H1 (cell line): ENCODE measurements at regions not wholly inside any gene's neighbourhood (a gene's known extent, or its start where the extent isn't known, plus 50 kb on each side); places are given as distances from the start of the nearest gene placed in this dataset.

Source experiments
- CTCF ChIA-PET: fragments of 300-600 bp; sonication (Branson Sonifier 250); formaldehyde crosslinking; loops from one replicate; lab custom pipeline; 2021; ENCODE audit not compliant: partially characterized antibody; lab: Charles Lee
- POLR2A ChIA-PET: fragments of 300-600 bp; sonication (Branson Sonifier 250); formaldehyde crosslinking; loops from one replicate; lab custom pipeline; 2021; ENCODE audit warnings: inconsistent platforms; ENCODE audit not compliant: partially characterized antibody; lab: Charles Lee
- DNase-seq, 2 experiments: peaks; one replicate each; pipeline versions ENCODE4 v3.0.0 to v3.0.0-alpha.2; 2010 to 2022; ENCODE audit warnings: low spot score in 2 of 2, low read depth in 1 of 2, mixed read lengths in 1 of 2
- FAIRE-seq: peaks from 2 replicates; lab custom pipeline; 2011; peaks lifted over from hg19 to GRCh38; lab: Jason Lieb, UNC
- H2AFZ ChIP-seq: 2 replicates; pipeline ENCODE4 v1.8.1; 2012; ENCODE audit warnings: low read length, inconsistent platforms
- H2AK5ac ChIP-seq: 2 replicates; pipeline ENCODE4 v1.6.1; 2013; ENCODE audit warnings: low read depth, low read length
- H2BK120ac ChIP-seq: replicated peaks from 2 replicates; pipeline ENCODE3; 2013; ENCODE audit warnings: low read depth, low read length, inconsistent platforms
- H2BK12ac ChIP-seq: 2 replicates; pipeline ENCODE4 v1.6.1; 2013; ENCODE audit warnings: low read depth, low read length
- H2BK15ac ChIP-seq: 2 replicates; pipeline ENCODE4 v1.6.1; 2013; ENCODE audit warnings: low read length
- H2BK20ac ChIP-seq: 2 replicates; pipeline ENCODE4 v1.6.1; 2013; ENCODE audit warnings: low read length
- H2BK5ac ChIP-seq: 2 replicates; pipeline ENCODE4 v1.6.1; 2013; ENCODE audit warnings: low read depth, low read length
- H3K14ac ChIP-seq: 2 replicates; pipeline ENCODE4 v1.6.1; 2013; ENCODE audit warnings: inconsistent platforms; ENCODE audit not compliant: insufficient read length
- H3K18ac ChIP-seq: 2 replicates; pipeline ENCODE4 v1.6.1; 2013; ENCODE audit warnings: low read length; ENCODE audit errors: extremely low read depth
- H3K23ac ChIP-seq: 2 replicates; pipeline ENCODE4 v1.6.1; 2013; ENCODE audit warnings: inconsistent platforms; ENCODE audit not compliant: insufficient read length
- H3K23me2 ChIP-seq: 2 replicates; pipeline ENCODE4 v1.6.1; 2013; ENCODE audit warnings: low read depth, low read length
- H3K27ac ChIP-seq: 2 replicates; pipeline ENCODE4 v1.6.1; 2011; ENCODE audit warnings: low read depth, low read length, inconsistent platforms
- H3K27me3 ChIP-seq, 4 experiments: replicated peaks in 1 of 4; 1 replicate in 1 of 4; 2 replicates in 3 of 4; pipeline versions ENCODE4 v1.6.1 to v1.8.1; 2011 to 2013; ENCODE audit warnings: low read length in 3 of 4, mild to moderate bottlenecking in 3 of 4, inconsistent platforms in 2 of 4, mixed read lengths in 2 of 4, moderate library complexity in 1 of 4; ENCODE audit not compliant: control insufficient read depth in 3 of 4, insufficient read depth in 3 of 4; ENCODE audit errors: extremely low read depth in 1 of 4
- H3K36me3 ChIP-seq, 4 experiments: 2 replicates each; pipeline versions ENCODE4 v1.6.1 to v1.8.1; 2011 to 2013; ENCODE audit warnings: mild to moderate bottlenecking in 4 of 4, low read length in 3 of 4, moderate library complexity in 2 of 4, control low read depth in 1 of 4, inconsistent platforms in 1 of 4; ENCODE audit not compliant: insufficient read depth in 4 of 4, control insufficient read depth in 2 of 4
- H3K4ac ChIP-seq: replicated peaks from 2 replicates; pipeline ENCODE3; 2013; ENCODE audit warnings: low read length, low read depth, mixed read lengths, inconsistent platforms; ENCODE audit not compliant: insufficient read length
- H3K4me1 ChIP-seq, 4 experiments: replicated peaks in 1 of 4; 1 replicate in 1 of 4; 2 replicates in 3 of 4; pipeline versions ENCODE4 v1.6.1 to v1.8.1; 2011 to 2013; ENCODE audit warnings: low read length in 3 of 4, inconsistent platforms in 2 of 4, mixed read lengths in 1 of 4; ENCODE audit not compliant: insufficient read depth in 4 of 4, control insufficient read depth in 3 of 4
- H3K4me2 ChIP-seq, 2 experiments: 2 replicates each; pipeline versions ENCODE4 v1.6.1 to v1.8.1; 2011 to 2013; ENCODE audit warnings: low read depth in 2 of 2, low read length in 2 of 2, control low read depth in 1 of 2, inconsistent platforms in 1 of 2, mild to moderate bottlenecking in 1 of 2; ENCODE audit not compliant: insufficient read depth in 1 of 2
- H3K4me3 ChIP-seq, 4 experiments: fragments of 200-600, 300-600 bp in 1 of 4; sonication (generic), shearing (Covaris generic), sonication (Bioruptor Twin) in 1 of 4; 2 replicates each; pipeline versions ENCODE4 v1.5.1 to v1.8.1; 2011 to 2016; ENCODE audit warnings: low read length in 4 of 4, low read depth in 3 of 4, control low read depth in 2 of 4, inconsistent platforms in 2 of 4, mild to moderate bottlenecking in 2 of 4, mixed read lengths in 1 of 4, moderate library complexity in 1 of 4; ENCODE audit not compliant: insufficient read depth in 2 of 4; ENCODE audit errors: extremely low read depth in 1 of 4
- H3K56ac ChIP-seq: replicated peaks from 2 replicates; pipeline ENCODE3; 2013; ENCODE audit warnings: low read depth, mild to moderate bottlenecking, mixed read lengths, low read length, inconsistent platforms; ENCODE audit not compliant: insufficient read length
- H3K79me1 ChIP-seq: 2 replicates; pipeline ENCODE4 v1.6.1; 2013; ENCODE audit warnings: low read depth, low read length, control low read depth
- H3K79me2 ChIP-seq, 2 experiments: 2 replicates each; pipeline versions ENCODE4 v1.6.1 to v1.8.1; 2012 to 2013; ENCODE audit warnings: low read length in 2 of 2, mild to moderate bottlenecking in 2 of 2, inconsistent platforms in 1 of 2; ENCODE audit not compliant: insufficient read depth in 2 of 2, control insufficient read depth in 1 of 2
- H3K9ac ChIP-seq, 4 experiments: replicated peaks in 1 of 4; 1 replicate in 1 of 4; 2 replicates in 3 of 4; pipeline versions ENCODE4 v1.6.1 to v1.8.1; 2011 to 2013; ENCODE audit warnings: low read depth in 3 of 4, low read length in 3 of 4, control low read depth in 2 of 4, mild to moderate bottlenecking in 2 of 4, moderate library complexity in 2 of 4, inconsistent platforms in 1 of 4; ENCODE audit errors: extremely low read depth in 1 of 4
- H3K9me3 ChIP-seq, 2 experiments: 2 replicates each; pipeline versions ENCODE4 v1.6.1 to v1.8.1; 2012 to 2013; ENCODE audit warnings: mild to moderate bottlenecking in 2 of 2, moderate library complexity in 2 of 2, control low read depth in 1 of 2, inconsistent platforms in 1 of 2, low read depth in 1 of 2, low read length in 1 of 2, mixed read lengths in 1 of 2; ENCODE audit not compliant: insufficient read depth in 2 of 2
- H4K20me1 ChIP-seq, 2 experiments: replicated peaks in 1 of 2; 2 replicates each; pipeline versions ENCODE3 to v1.8.1; 2011 to 2013; ENCODE audit warnings: inconsistent platforms in 2 of 2, low read length in 2 of 2, mild to moderate bottlenecking in 1 of 2; ENCODE audit not compliant: insufficient read depth in 2 of 2, control insufficient read depth in 1 of 2
- H4K5ac ChIP-seq: 2 replicates; pipeline ENCODE4 v1.6.1; 2013; ENCODE audit warnings: low read length, low read depth, mixed read lengths, inconsistent platforms; ENCODE audit not compliant: insufficient read length
- H4K8ac ChIP-seq: 2 replicates; pipeline ENCODE4 v1.8.0; 2013; ENCODE audit warnings: mild to moderate bottlenecking, moderate library complexity, low read length, inconsistent platforms; ENCODE audit not compliant: insufficient read depth; ENCODE audit errors: extremely low read depth
- H4K91ac ChIP-seq: replicated peaks from 2 replicates; pipeline ENCODE3; 2013; ENCODE audit warnings: low read length, mixed read lengths, inconsistent platforms; ENCODE audit not compliant: insufficient read length
- CBX5 ChIP-seq: fragments of 300-800, 300-1000 bp; sonication (generic); IDR thresholded peaks from 2 replicates; pipeline ENCODE4 v1.7.1; 2016; ENCODE audit warnings: antibody characterized with exemption, low read length, low read depth
- CHD1 ChIP-seq: IDR thresholded peaks from 2 replicates; pipeline ENCODE4 v1.6.1; 2012; ENCODE audit warnings: low read depth, low read length, improper control_type of control experiment
- NRF1 ChIP-seq: IDR thresholded peaks from 2 replicates; pipeline ENCODE4 v1.6.1; 2011; ENCODE audit warnings: mild to moderate bottlenecking, low read depth, low read length, improper control_type of control experiment
- WGBS, 2 experiments: shearing (Covaris generic) in 1 of 2; methylation state at CpG; one replicate each; pipeline versions ENCODE4 v1.1.6 to v1.1.7; 2013 to 2015; ENCODE audit warnings: low lambda C conversion rate in 2 of 2, mixed read lengths in 2 of 2, inconsistent platforms in 1 of 2, low coverage in 1 of 2, missing lambda C conversion rate in 1 of 2; ENCODE audit not compliant: insufficient replicate concordance in 2 of 2, insufficient coverage in 1 of 2, insufficient read length in 1 of 2; ENCODE audit errors: extremely low coverage in 1 of 2, missing lambda C conversion rate in 1 of 2; 5-methylcytosine and 5-hydroxymethylcytosine counted together
- TF ChIP-seq, protein P1 (sequence below): IDR thresholded peaks from 2 replicates; pipeline ENCODE4 v1.6.1; 2012; ENCODE audit warnings: inconsistent platforms

DNA sequence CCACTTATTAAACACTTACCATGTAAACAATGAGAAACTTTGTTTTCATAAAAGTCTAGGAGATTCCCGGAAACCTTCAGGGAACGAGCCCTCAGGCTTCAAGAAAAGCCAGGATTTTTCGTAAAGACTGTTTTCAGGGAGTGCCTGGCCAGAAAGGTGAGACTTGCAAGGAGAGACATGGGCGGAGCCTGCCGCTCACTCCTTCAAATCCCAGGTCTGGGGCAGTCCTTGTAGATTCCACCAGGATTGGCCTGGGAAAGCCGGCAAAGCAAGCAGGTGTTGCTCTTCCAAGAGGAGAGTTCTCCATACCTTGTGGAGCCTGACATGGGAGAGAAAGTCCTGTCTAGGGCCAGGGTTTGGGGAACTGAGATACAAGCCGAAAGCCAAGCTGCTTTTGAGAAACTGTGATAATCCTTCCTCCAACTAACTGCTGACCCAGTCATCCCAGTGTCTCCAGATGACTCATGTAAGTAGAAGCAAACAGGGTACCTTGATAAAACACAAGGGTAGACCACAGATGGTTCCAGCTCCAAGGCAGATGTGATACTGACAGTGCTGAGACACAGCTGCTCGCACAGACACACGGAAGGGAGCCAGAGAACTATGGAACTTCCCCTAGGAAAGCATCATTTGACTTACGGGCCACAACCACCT lies 69.4 kb upstream of the NAA20 start:
- Histone ChIP-seq H3K23me2 (no peaks in the 10 kb centered on the region), H3K27ac (no peak overlapping the region), H3K4ac (no peak overlapping the region), H2BK5ac (no peak overlapping the region), H3K9ac (no peak overlapping the region), H3K14ac (no peak overlapping the region), H3K18ac (no peak overlapping the region), H3K4me3 (no peak overlapping the region), H3K79me2 (no peaks in the 10 kb centered on the region), H3K79me1 (no peaks in the 10 kb centered on the region), H2BK12ac (no peak overlapping the region), H3K36me3 (no peaks in the 10 kb centered on the region), H4K5ac (no peak overlapping the region), H2AFZ (peak overlapping the region; percentile 36; the same call in 1 of the 2 replicates), H3K4me1 (no peaks in the 10 kb centered on the region), H3K56ac (no peak overlapping the region), H3K27me3 (no peaks in the 10 kb centered on the region), H4K8ac (no peak overlapping the region), H2AK5ac (no peak overlapping the region), H4K91ac (no peak overlapping the region), H4K20me1 (no peaks in the 10 kb centered on the region), H3K23ac (no peak overlapping the region), H2BK120ac (no peak overlapping the region), H2BK20ac (no peak overlapping the region; the same call in 1 of the 2 replicates), H2BK15ac (no peak overlapping the region), H3K9me3 (no peaks in the 10 kb centered on the region), H3K4me2 (no peak overlapping the region)
- ChIA-PET CTCF (no interaction called here), POLR2A (no interaction called here)
- no peak for TF ChIP-seq CHD1
- no peak for TF ChIP-seq NRF1
- TF ChIP-seq, protein P1, sequence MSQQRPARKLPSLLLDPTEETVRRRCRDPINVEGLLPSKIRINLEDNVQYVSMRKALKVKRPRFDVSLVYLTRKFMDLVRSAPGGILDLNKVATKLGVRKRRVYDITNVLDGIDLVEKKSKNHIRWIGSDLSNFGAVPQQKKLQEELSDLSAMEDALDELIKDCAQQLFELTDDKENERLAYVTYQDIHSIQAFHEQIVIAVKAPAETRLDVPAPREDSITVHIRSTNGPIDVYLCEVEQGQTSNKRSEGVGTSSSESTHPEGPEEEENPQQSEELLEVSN, result 0 out of 2 replicates have a peak, but pooled peaks have one; percentile 30
- no peak for TF ChIP-seq CBX5
- 88% methylated on average over 9 of the region's 10 CpGs; no CpG with 5 or more reads in 1 of the 2 experiments for WGBS, 2 experiments
- DNase-seq (no peak), FAIRE-seq (no peak)
